CD4-positive, alpha-beta T cell (primary cell): ENCODE measurements at regions not wholly inside any gene's neighbourhood (a gene's known extent, or its start where the extent isn't known, plus 50 kb on each side); places are given as distances from the start of the nearest gene placed in this dataset.

Source experiments
- ATAC-seq: fragments of 200-7000 bp; cut with Tn5 transposase; one replicate; pipeline ENCODE4 v1.10.0; 2022; ENCODE audit warnings: mild to moderate bottlenecking; ENCODE audit not compliant: poor library complexity
- CTCF ChIA-PET: fragments of 350-600 bp; sonication (Branson Sonifier 250); formaldehyde crosslinking; loops from one replicate; lab custom pipeline; 2021; ENCODE audit warnings: antibody characterized with exemption, inconsistent platforms; lab: Charles Lee
- POLR2A ChIA-PET: fragments of 350-600 bp; sonication (Branson Sonifier 250); formaldehyde crosslinking; loops from one replicate; lab custom pipeline; 2021; ENCODE audit warnings: antibody characterized with exemption, inconsistent platforms; lab: Charles Lee
- DNase-seq, 14 experiments: peaks; one replicate each; pipeline ENCODE4 v3.0.0-alpha.2; 2013 to 2020; ENCODE audit warnings: mixed read lengths in 2 of 14
- H3K27ac ChIP-seq, 2 donors: one replicate each; pipeline versions ENCODE4 v1.5.1 to v1.7.0; 2013; ENCODE audit warnings: low read length in 2 of 2, low read depth in 1 of 2, mild to moderate bottlenecking in 1 of 2
- H3K27me3 ChIP-seq, 2 experiments: 1 replicate in 1 of 2; 2 replicates in 1 of 2; pipeline versions ENCODE4 v1.6.1 to v1.7.0; 2013; ENCODE audit warnings: low read length in 2 of 2, control low read depth in 1 of 2, mild to moderate bottlenecking in 1 of 2, moderate library complexity in 1 of 2; ENCODE audit not compliant: insufficient read depth in 2 of 2, control insufficient read depth in 1 of 2
- H3K36me3 ChIP-seq: one replicate; pipeline ENCODE4 v1.6.1; 2013; ENCODE audit warnings: low read length, control low read depth; ENCODE audit not compliant: insufficient read depth
- H3K4me1 ChIP-seq: one replicate; pipeline ENCODE4 v1.6.1; 2013; ENCODE audit warnings: low read length, control low read depth; ENCODE audit not compliant: insufficient read depth
- H3K4me3 ChIP-seq: one replicate; pipeline ENCODE4 v1.5.1; 2013; ENCODE audit warnings: mild to moderate bottlenecking, low read length, moderate library complexity
- H3K9me3 ChIP-seq, 2 experiments: 1 replicate in 1 of 2; 2 replicates in 1 of 2; pipeline versions ENCODE4 v1.6.1 to v1.7.0; 2013; ENCODE audit warnings: low read length in 2 of 2, mild to moderate bottlenecking in 2 of 2, control low read depth in 1 of 2, moderate library complexity in 1 of 2; ENCODE audit not compliant: control insufficient read depth in 1 of 2, insufficient read depth in 1 of 2
- H3K27ac Mint-ChIP-seq: one replicate; pipeline ENCODE4 v1.8.0; 2020; ENCODE audit warnings: mixed read lengths
- H3K27me3 Mint-ChIP-seq: one replicate; pipeline ENCODE4 v1.8.0; 2021; ENCODE audit warnings: mixed read lengths
- H3K36me3 Mint-ChIP-seq: one replicate; pipeline ENCODE4 v1.8.0; 2021; ENCODE audit warnings: low read depth, mixed read lengths
- H3K4me1 Mint-ChIP-seq: one replicate; pipeline ENCODE4 v1.8.0; 2021; ENCODE audit warnings: low read depth, mixed read lengths
- H3K4me3 Mint-ChIP-seq: one replicate; pipeline ENCODE4 v1.8.0; 2020; ENCODE audit warnings: mild to moderate bottlenecking, mixed read lengths
- H3K9me3 Mint-ChIP-seq: one replicate; pipeline ENCODE4 v1.8.0; 2020; ENCODE audit warnings: mixed read lengths
- CTCF ChIP-seq: fragments of 200-600 bp; IDR thresholded peaks from one replicate; pipeline ENCODE4 v1.8.0; 2022; ENCODE audit warnings: antibody characterized with exemption, mild to moderate bottlenecking
- intact Hi-C, 2 experiments: fragments of 100-400 bp; cut with DNase I in 1 of 2; cut with micrococcal nuclease in 1 of 2; formaldehyde crosslinking; loops; one replicate each; pipeline versions ENCODE4 v1.15.1 to v1.9.0; 2023 to 2025; cut with DNase I, micrococcal nuclease

- DNase-seq (no peak), ATAC-seq (no peak)
- peaks cover 0 to 8% of the 10 kb centered on the region in 2 experiments for H3K9me3 ChIP-seq
- peaks cover 8% of the 10 kb centered on the region for H3K9me3 Mint-ChIP-seq
- H3K36me3 ChIP-seq, result no peaks in the 10 kb centered on the region
- CTCF ChIA-PET, result no interaction called here
- POLR2A ChIA-PET, result no interaction called here
- no peak overlapping the region for H3K27ac Mint-ChIP-seq
- no peak for TF ChIP-seq CTCF
- intact Hi-C loops, result no loop called here
- H3K27ac ChIP-seq, result no peak overlapping the region
- no peaks in the 10 kb centered on the region for H3K4me1 Mint-ChIP-seq
- H3K4me1 ChIP-seq, result no peaks in the 10 kb centered on the region
- H3K27me3 ChIP-seq, result no peaks in the 10 kb centered on the region
- no peaks in the 10 kb centered on the region for H3K36me3 Mint-ChIP-seq
- no peak overlapping the region for H3K4me3 Mint-ChIP-seq
- no peak overlapping the region for H3K4me3 ChIP-seq
- no peaks in the 10 kb centered on the region for H3K27me3 Mint-ChIP-seq
These were observed 1149.1 kb upstream of the PRR20A start for GRCh38 chr13:55991666-55992065.

- ChIA-PET CTCF (no interaction called here), POLR2A (no interaction called here)
These were observed 1148.6 kb upstream of the PRR20A start for GRCh38 chr13:55992145-55992544.

GRCh38 chr13:55999709-56000108 lies 1141.0 kb upstream of the PRR20A start:
- ATAC-seq (no peak), DNase-seq (no peak)
- Histone ChIP-seq H3K9me3 (peaks cover 0 to 15% of the 10 kb centered on the region in 2 experiments), H3K36me3 (no peaks in the 10 kb centered on the region), H3K4me3 (no peak overlapping the region), H3K27me3 (no peaks in the 10 kb centered on the region), H3K27ac (no peak overlapping the region), H3K4me1 (no peaks in the 10 kb centered on the region)
- intact Hi-C loops, result no loop called here
- CTCF ChIA-PET, result no interaction called here
- Mint-ChIP-seq H3K27me3 (no peaks in the 10 kb centered on the region), H3K9me3 (peaks cover 9% of the 10 kb centered on the region), H3K36me3 (no peaks in the 10 kb centered on the region), H3K4me3 (no peak overlapping the region), H3K27ac (no peak overlapping the region), H3K4me1 (no peaks in the 10 kb centered on the region)
- POLR2A ChIA-PET, result no interaction called here
- TF ChIP-seq CTCF, result no peak

More at GRCh38 chr13:55992145-55992544, 1148.6 kb upstream of the PRR20A start:
- no peak overlapping the region for H3K4me3 ChIP-seq
- H3K36me3 Mint-ChIP-seq, result no peaks in the 10 kb centered on the region
- no peaks in the 10 kb centered on the region for H3K27me3 ChIP-seq
- no peaks in the 10 kb centered on the region for H3K4me1 ChIP-seq
- H3K4me3 Mint-ChIP-seq, result no peak overlapping the region
- TF ChIP-seq CTCF, result no peak
- H3K27ac Mint-ChIP-seq, result no peak overlapping the region
- H3K4me1 Mint-ChIP-seq, result no peaks in the 10 kb centered on the region
- peaks cover 9% of the 10 kb centered on the region for H3K9me3 Mint-ChIP-seq
- no peaks in the 10 kb centered on the region for H3K27me3 Mint-ChIP-seq
- peaks cover 0 to 4% of the 10 kb centered on the region in 2 experiments for H3K9me3 ChIP-seq
- no peak overlapping the region for H3K27ac ChIP-seq
- DNase-seq, result no peak
- H3K36me3 ChIP-seq, result no peaks in the 10 kb centered on the region
- intact Hi-C loops, result no loop called here
- no peak for ATAC-seq
